HL-60 (cell line): ENCODE measurements at regions not wholly inside any gene's neighbourhood (a gene's known extent, or its start where the extent isn't known, plus 50 kb on each side); places are given as distances from the start of the nearest gene placed in this dataset.
A peak's percentile ranks its signal among the peaks of the same experiment; 100 is the strongest.

Experiments used
- DNase-seq, 2 experiments: peaks; one replicate each; pipeline ENCODE4 v3.0.0-alpha.2; 2010 to 2020; ENCODE audit warnings: low read depth in 1 of 2, low spot score in 1 of 2
- H3K27ac ChIP-seq: fragments of 250-450 bp; sonication (Bioruptor Pico); replicated peaks from 2 replicates; pipeline ENCODE4 v1.5.1; 2020; ENCODE audit warnings: mild to moderate bottlenecking, moderate library complexity
- H3K27me3 ChIP-seq: fragments of 250-450 bp; sonication (Bioruptor Pico); 2 replicates; pipeline ENCODE4 v1.5.1; 2021; ENCODE audit warnings: mild to moderate bottlenecking, moderate library complexity; ENCODE audit not compliant: insufficient read depth, poor library complexity, severe bottlenecking
- H3K4me3 ChIP-seq: replicated peaks from 2 replicates; pipeline ENCODE4 v1.5.1; 2011; ENCODE audit warnings: mild to moderate bottlenecking, control low read depth, low read length; ENCODE audit not compliant: insufficient read depth
- CTCF ChIP-seq: IDR thresholded peaks from one replicate; pipeline ENCODE4 v1.5.1; 2011; ENCODE audit warnings: low read length, control low read depth, inconsistent platforms; ENCODE audit not compliant: insufficient read depth
- GABPA ChIP-seq: IDR thresholded peaks from 2 replicates; pipeline ENCODE4 v1.6.1; 2012; ENCODE audit warnings: low read depth
- POLR2AphosphoS5 ChIP-seq: IDR thresholded peaks from 2 replicates; pipeline ENCODE4 v1.6.1; 2012; ENCODE audit warnings: low read depth
- REST ChIP-seq: IDR thresholded peaks from 2 replicates; pipeline ENCODE4 v1.6.1; 2012; ENCODE audit warnings: low read depth; ENCODE audit not compliant: insufficient replicate concordance
- SPI1 ChIP-seq: IDR thresholded peaks from 2 replicates; pipeline ENCODE4 v1.6.1; 2012; ENCODE audit warnings: low read depth, mild to moderate bottlenecking, borderline replicate concordance

GRCh38 chr9:3762076-3762475 is 236.3 kb upstream of the RFX3 start:
- Histone ChIP-seq H3K27ac (no peak overlapping the region), H3K27me3 (no peaks in the 10 kb centered on the region), H3K4me3 (no peak overlapping the region)
- DNase-seq: no peak
- TF ChIP-seq POLR2AphosphoS5 (no peak), CTCF (no peak), REST (no peak), GABPA (no peak), SPI1 (no peak)

- Histone ChIP-seq H3K27me3 (no peaks in the 10 kb centered on the region), H3K27ac (no peak overlapping the region), H3K4me3 (no peak overlapping the region)
- TF ChIP-seq POLR2AphosphoS5: no peak
- no peak for TF ChIP-seq CTCF
- TF ChIP-seq REST: no peak
- TF ChIP-seq SPI1: no peak
- no peak for TF ChIP-seq GABPA
- no peak for DNase-seq
These were observed 234.2 kb upstream of the RFX3 start for GRCh38 chr9:3760031-3760430.

- DNase-seq: peak in 1 of 2 experiments; percentile 20
- TF ChIP-seq REST (no peak), SPI1 (no peak), CTCF (no peak)
- Histone ChIP-seq H3K27ac (peak overlapping the region; percentile 4), H3K4me3 (no peak overlapping the region), H3K27me3 (no peaks in the 10 kb centered on the region)
These were observed 233.2 kb upstream of the RFX3 start for GRCh38 chr9:3758816-3759576.
